ENCODE measurements at regions not wholly inside any gene's neighbourhood (a gene's known extent, or its start where the extent isn't known, plus 50 kb on each side); places are given as distances from the start of the nearest gene placed in this dataset.
"Not testable (repeated sequence)": the region's sequence is repeated elsewhere in the genome, so short reads cannot be mapped to it uniquely, and the experiment has no call there.

- DNase-seq (ENCODE audit: low read depth in 2 of 2): no peak
Measured at GRCh38 chr17:53058031-53058430, 764.7 kb upstream of the KIF2B start.

GRCh38 chr17:53046781-53047180, 775.9 kb upstream of the KIF2B start:
- DNase-seq (ENCODE audit: low read depth in 2 of 2): no peak

GRCh38 chr17:53039981-53040380, 782.7 kb upstream of the KIF2B start:
- no peak for DNase-seq (ENCODE audit: low read depth in 2 of 2)

GRCh38 chr17:53033297-53033696, 789.4 kb upstream of the KIF2B start:
- no peak for DNase-seq (ENCODE audit: low read depth in 2 of 2)

GRCh38 chr17:53032861-53033271, 789.9 kb upstream of the KIF2B start:
- DNase-seq (ENCODE audit: low read depth in 2 of 2): no peak

- DNase-seq (ENCODE audit: low read depth in 2 of 2): no peak
Measured at GRCh38 chr17:53017227-53017626, 805.5 kb upstream of the KIF2B start.

GRCh38 chr17:53016085-53016484, 806.6 kb upstream of the KIF2B start:
- DNase-seq (ENCODE audit: low read depth in 2 of 2): no peak

GRCh38 chr17:53012364-53012763, 810.4 kb upstream of the KIF2B start:
- DNase-seq (ENCODE audit: low read depth in 2 of 2): no peak

GRCh38 chr17:53006006-53006405, 816.7 kb upstream of the KIF2B start:
- no peak for DNase-seq (ENCODE audit: low read depth in 2 of 2)

GRCh38 chr17:53004902-53005301, 817.8 kb upstream of the KIF2B start:
- DNase-seq (ENCODE audit: low read depth in 2 of 2): no peak

- DNase-seq (ENCODE audit: low read depth in 2 of 2): no peak
Measured at GRCh38 chr17:52995881-52996280, 826.8 kb upstream of the KIF2B start.

- no peak for DNase-seq (ENCODE audit: low read depth in 2 of 2)
Measured at GRCh38 chr17:52995147-52995546, 827.6 kb upstream of the KIF2B start.

- DNase-seq (ENCODE audit: low read depth in 2 of 2): no peak
Measured at GRCh38 chr17:52986056-52986662, 827.6 kb upstream of the CA10 start.

GRCh38 chr17:52982331-52982730, 823.8 kb upstream of the CA10 start:
- no peak for DNase-seq (ENCODE audit: low read depth in 2 of 2)

- DNase-seq (ENCODE audit: low read depth in 2 of 2): no peak
Measured at GRCh38 chr17:52979921-52980320, 821.4 kb upstream of the CA10 start.

GRCh38 chr17:52965856-52966255, 807.3 kb upstream of the CA10 start:
- no peak for DNase-seq (ENCODE audit: low read depth in 2 of 2)

- not testable (repeated sequence) for DNase-seq (ENCODE audit: low read depth in 2 of 2)
Measured at GRCh38 chr17:52961751-52962150, 803.2 kb upstream of the CA10 start.

GRCh38 chr17:52957411-52957810, 798.9 kb upstream of the CA10 start:
- no peak for DNase-seq (ENCODE audit: low read depth in 2 of 2)

- DNase-seq (ENCODE audit: low read depth in 2 of 2): no peak
Measured at GRCh38 chr17:52947418-52947817, 788.9 kb upstream of the CA10 start.

GRCh38 chr17:52938623-52939230, 780.2 kb upstream of the CA10 start:
- no peak for DNase-seq (ENCODE audit: low read depth in 2 of 2)

- no peak for DNase-seq (ENCODE audit: low read depth in 2 of 2)
Measured at GRCh38 chr17:52930581-52930980, 772.1 kb upstream of the CA10 start.

- DNase-seq (ENCODE audit: low read depth in 2 of 2): no peak
Measured at GRCh38 chr17:52930145-52930544, 771.6 kb upstream of the CA10 start.

- DNase-seq (ENCODE audit: low read depth in 2 of 2): no peak
Measured at GRCh38 chr17:52923658-52924057, 765.1 kb upstream of the CA10 start.

- no peak for DNase-seq (ENCODE audit: low read depth in 2 of 2)
Measured at GRCh38 chr17:52899235-52899634, 740.7 kb upstream of the CA10 start.
